GM19035 (cell line): ENCODE measurements at regions not wholly inside any gene's neighbourhood (a gene's known extent, or its start where the extent isn't known, plus 50 kb on each side); places are given as distances from the start of the nearest gene placed in this dataset.

Experiments used
- ATAC-seq: cut with Tn5 transposase; IDR thresholded peaks from one replicate; pipeline ENCODE4 v1.9.1; 2021; ENCODE audit not compliant: unreplicated experiment

DNA sequence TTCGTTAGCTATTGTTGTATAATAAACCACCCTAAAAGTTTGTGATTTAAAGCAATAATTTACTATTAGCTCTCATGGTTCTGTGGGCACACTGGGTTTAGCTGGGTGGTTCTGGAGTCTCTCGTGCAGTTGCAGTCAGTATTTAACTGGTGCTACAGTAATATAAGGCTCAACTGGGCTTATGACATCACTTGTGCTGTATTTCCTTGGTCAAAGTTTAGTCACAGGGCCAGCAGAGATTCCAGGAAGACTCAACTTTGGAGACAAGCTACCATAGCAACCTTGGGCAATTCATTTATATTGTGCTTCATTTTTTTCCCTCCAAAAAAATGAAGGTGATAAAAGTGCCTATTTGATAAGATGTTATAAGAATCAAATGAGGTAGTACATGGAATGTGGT is 204.2 kb upstream of the GUCY1A2 start:
- no peak for ATAC-seq

DNA sequence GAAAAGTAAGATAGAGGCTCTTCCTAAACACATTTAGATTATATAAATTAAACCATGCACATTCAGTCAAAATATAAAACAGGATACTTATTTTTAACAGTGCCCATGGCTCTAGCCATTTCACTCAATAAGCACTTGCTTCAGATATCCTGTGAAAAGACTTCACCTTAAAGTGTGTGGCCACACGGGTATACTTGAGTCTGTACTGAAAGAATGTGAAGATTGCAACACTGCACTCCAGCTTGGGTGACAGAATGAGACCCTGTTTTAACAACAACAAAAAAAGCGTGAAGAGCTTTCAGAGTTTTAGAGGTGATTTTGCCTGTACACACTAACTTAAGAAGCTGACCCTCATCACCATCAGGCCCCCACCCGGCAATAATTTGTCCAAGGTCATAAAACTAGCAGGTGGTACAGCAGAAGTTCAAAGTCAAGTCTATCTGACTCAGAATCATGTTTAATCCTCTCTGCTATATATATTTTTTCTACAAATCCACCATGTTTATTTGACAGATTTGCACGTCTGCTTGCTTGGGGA is 203.5 kb upstream of the GUCY1A2 start:
- no peak for ATAC-seq

DNA sequence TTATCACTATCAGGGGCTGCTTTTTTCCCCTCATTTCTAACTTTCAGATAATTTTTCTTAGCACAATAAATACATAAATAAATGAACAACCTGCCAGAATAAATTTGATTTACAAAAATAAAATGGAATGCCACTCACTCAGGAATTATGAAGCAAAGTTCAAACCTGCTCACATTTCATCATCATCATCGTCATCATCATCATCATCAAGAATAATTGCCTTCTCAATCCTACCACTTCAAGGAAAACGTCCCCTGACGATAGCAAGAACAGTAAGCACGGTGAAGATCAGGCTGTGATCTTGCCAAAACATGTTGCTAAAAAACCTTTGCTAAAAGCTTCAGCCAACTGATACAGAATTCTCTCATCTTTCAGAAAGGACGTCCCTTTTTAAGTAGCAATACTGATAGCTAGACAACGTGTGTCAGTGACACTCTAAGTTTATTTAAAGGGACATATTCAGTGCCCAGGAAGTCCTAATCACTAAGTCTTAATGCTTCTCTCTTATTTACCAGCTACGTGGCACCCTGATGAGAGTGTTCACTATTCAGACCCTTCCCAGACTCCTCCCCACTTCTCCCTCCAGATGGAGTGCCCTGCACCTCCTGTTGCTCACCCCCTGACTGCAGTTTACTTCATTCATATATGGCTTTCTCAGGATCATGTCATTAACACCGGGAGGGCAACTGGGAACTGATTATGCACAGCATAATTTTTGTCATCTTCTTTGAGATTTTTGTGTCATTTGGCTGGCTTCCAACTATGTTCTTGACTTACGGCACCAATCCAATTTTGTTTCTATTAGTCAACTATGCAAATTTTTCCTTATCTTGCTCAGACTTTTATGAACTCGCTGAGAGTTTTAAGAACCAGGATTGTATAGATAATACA is 200.1 kb upstream of the GUCY1A2 start:
- ATAC-seq = no peak

DNA sequence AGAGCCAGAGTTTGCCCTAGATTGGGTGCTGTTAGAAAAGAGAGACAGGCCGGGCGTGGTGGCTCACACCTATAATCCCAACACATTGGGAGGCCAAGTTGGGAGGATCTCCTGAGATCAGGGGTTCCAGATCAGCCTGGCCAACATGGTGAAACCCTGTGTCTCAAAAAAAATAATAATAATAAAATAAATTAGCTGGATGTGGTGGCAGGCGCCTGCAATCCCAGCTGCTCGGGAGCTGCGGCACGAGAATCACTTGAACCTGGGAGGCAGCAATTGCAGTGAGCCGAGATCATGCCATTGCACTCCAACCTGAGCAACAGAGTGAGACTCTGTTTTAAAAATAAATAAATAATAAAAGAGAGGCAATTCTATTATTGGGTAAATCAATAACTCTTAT is 199.2 kb upstream of the GUCY1A2 start:
- ATAC-seq = no peak

DNA sequence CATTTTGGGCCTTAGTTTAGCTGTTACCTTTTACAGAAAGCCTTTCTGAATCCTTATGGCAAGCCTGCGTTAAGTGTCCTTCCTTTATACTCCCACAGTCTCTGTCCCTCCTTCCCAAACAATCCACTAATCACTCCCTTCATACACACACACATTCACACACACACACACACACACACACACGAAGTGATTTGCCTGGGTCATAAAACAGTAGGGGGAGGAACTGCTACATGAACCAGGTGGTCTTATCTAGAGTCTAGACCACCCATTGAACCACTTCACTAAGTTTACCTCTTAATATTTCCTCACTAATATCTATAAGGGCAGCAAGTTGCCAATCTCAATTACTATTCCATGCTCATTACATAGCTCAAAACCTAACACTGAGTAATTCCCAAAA is 196.7 kb upstream of the GUCY1A2 start:
- ATAC-seq = no peak

DNA sequence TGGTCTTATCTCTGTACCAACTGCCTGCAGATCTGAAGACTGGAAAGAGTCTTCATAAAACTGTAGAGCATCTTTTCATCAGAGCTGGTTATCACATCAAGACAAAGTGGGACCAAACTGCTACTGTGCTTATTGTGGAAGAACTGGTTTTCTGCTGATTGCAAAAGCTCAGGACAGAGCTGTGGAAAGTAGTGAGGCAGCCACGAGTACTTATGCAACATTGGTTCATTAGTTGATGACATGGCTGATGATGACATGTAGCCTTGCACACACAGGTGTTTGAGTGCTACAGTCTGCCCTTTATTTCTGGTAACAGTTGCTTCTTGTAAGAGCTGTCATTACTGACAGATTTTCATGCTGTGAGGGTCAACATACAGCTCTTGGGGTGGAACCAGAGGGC is 185.4 kb upstream of the GUCY1A2 start:
- ATAC-seq = no peak

DNA sequence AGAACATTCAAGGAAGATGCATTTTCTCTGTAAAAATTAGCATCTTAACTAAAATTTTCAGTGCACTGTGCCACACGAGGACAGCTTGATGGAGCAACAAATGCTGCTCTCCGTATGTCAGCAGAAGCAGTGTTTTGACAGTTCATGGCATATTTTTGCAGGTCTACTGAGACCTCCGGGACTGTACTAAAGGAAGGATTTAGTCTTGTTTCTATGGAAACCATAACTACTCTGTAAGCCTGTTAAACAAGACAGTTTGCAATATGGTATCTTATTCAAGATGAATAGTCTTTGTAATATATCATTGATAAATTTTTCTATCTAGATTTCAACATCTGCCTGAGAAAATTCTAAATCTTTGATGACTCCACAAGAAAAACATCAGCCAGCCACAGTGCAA is 184.0 kb upstream of the GUCY1A2 start:
- ATAC-seq = no peak

DNA sequence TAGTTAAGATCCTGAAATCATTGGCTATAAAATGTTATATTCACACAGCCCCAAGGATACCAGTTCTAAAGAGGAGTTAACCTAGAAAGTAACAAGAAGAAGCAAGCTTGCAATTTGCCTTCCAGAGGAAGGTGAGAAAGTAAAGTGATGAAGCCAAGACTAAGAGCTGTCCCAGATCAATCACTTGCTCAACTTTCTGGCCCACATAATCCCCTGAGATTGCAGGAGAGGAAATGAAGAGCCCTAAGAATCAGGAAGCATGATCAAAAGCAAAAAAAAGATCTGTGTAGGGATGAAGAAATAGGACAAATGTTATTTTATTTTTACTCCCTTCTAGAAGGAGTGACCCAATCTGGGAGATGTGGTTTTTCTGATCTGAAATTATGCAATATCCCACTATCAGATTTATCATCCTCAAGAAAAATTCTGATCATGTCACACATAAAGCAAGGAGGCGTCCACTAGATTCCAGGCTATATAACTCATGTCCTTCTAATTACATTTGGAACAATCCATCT is 180.3 kb upstream of the GUCY1A2 start:
- ATAC-seq = no peak

DNA sequence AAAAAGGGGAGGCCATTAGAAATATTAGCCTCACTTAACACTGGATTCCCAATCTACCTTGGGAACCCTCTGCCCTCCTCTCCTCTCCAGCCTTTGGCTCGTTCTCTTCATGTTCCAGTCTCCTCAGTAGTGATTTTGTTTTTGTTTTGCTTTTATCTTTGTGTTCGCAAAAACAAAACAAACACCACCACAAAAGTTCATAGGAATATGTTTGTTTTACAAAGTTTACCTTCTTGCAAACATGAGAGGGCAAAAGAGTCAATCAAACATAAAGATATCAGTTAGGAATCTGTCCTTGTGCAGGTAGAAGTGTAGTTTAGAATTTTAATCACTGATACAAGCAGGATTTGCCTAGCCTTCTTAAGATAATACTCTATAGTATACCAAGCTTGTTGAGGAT is 179.7 kb upstream of the GUCY1A2 start:
- no peak for ATAC-seq

DNA sequence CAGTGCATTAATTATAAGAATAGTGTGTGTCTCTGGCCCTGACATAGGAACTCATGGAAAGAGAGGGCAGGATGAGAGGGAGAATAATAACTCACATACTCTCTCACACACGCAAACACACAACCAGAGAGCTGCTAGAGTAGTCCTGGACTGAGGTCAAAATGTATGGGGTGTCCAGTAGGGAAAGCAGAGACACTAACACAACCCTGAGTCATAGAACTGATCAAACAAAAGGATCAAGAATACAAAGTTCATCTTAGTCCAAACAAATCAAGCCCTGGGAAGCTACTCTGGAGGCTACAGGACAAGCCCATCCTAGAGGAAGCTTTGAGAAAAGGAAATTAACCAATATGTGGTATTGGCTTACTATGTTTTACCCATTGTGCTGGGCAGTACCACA is 178.5 kb upstream of the GUCY1A2 start:
- ATAC-seq = no peak

DNA sequence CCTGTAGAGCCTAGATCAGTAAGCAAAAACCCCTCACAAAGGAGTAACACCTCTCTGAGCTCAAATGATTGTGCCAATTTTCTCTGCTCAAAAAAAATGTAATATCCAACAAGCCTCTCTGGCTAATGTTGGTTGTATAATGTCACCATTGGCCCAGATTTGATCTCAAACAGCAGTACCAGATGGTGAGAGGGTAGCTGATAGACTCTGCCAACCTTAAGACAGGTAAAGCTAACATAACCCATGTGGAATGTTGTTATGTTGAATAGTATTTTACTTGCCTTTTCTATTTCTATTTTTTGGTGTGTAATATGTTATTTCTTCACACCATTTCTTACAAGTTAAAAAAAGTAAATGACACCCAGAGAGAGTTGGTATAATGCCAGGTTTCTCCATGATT is 166.7 kb upstream of the GUCY1A2 start:
- no peak for ATAC-seq

DNA sequence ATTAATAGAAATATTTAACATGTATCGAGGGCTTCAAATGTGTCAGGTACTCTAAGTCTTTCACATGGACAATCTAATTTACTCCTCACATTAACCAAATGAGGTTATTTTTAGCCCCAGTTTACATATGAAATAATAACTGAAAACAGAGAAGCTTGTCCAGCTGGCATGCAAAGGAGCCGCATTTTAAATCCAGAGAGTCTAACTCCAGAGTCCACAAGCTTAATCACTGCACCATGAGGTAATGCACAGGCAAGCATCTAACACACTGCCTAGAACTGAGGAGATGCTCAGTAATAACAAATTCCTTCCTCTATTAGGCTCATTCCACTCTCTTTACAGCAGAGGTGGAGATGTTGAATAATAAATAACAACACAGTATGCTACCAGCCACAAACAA is 165.7 kb upstream of the GUCY1A2 start:
- no peak for ATAC-seq

DNA sequence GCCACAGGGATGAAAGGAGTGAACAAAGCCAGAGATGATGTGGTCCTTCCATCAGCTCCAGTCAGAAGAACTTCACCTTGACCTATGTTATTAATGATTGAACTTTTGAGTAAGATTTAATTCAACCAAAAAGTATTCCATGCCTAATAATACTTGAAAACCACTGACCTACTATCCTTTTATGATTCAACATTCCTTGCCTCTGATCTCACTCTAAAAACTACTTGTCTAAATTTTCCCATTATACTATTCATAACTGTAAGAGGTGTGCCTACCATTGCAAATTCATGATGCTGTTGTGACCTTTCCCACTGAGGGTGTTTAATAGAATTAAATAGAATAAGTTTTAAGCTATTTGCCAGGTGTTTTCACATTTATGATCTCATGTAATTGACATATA is 164.7 kb upstream of the GUCY1A2 start:
- ATAC-seq = no peak

DNA sequence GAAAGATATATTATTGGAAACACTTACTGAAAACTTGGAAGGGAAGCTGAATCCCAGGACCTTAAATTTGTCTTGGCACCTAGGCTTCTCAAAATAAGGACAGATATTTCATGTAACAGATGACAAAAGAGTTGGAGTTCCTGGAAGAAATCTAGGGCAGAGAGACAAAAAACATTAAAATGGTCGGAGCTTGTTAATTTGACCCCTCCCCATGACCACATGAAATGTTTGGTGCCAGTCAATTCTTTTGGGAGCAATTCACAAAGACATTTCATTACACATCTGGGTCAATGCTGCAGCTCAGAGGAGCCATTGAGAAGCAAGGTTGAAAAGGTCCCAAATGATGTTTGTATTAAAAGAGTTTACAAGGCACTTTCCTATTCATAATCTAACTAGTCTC is 162.0 kb upstream of the GUCY1A2 start:
- no peak for ATAC-seq

DNA sequence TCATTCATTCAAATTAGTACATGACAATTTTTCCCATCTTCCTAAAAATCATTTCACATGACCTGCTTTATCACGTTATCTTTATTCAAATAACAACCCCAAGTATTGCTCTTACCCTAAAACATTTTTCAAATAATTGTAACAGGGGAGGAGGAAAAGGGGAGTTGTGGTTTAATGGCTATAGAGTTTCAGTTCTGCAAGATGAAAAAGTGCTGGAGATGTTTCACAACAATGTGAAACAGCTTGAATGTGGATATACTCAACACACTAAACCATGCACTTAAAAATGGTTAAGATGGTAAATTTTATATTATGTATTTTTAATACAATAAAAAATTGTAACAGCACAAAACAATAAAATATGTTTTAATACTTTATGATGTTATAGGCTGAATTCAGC is 161.6 kb upstream of the GUCY1A2 start:
- no peak for ATAC-seq

DNA sequence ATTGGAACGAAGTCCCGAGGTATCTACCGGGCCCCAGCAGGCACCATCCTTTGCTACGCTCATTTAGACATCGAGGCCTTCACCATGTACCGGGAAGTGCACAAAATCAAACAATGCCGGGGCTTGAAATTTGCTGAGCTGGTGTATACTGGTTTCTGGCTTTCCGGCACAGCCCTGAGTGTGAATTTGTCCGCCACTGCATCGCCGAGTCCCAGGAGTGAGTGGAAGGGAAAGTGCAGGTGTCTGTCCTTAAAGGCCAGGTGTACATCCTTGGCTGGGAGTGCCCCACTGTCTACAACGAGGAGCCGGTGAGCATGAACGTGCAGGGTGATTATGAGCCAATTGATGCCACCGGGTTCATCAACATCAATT is 158.8 kb upstream of the GUCY1A2 start:
- no peak for ATAC-seq

DNA sequence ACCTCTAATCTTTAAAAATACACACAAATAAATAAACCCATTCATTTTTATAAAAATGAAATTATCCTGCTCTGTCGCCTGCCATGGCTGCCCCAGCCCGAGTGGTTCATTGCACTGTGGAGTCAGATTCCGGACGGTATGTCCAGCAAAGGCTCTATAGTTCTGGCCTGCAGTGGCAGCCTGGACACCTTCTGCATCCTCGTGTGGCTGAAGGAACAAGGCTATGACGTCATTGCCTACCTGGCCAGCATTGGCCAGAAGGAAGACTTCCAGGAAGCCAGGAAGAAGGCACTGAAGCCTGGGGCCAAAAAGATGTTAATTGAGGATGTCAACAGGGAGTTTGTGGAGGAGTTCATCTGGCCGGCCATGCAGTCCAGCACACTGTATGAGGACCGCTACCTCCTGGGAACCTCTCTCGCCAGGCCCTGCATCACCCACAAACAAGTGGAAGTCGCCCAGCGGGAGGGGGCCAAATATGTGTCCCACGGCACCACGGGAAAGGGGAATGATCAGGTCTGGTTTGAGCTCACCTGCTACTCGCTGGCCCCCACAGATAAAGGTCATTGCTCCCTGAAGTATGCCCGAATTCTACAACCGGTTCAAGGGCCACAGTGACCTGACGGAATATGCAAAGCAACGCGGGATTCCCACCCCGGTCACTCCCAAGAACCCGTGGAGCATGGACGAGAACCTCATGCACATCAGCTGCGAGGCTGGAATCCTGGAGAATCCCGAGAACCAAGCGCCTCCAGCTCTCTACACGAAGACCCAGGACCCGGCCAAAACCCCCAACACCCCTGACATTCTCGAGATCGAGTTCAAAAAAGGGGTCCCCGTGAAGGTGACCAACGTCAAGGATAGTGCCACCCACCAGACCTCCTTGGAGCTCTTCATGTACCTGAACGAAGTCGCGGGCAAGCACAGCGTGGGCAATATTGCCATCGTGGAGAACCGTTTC is 158.2 kb upstream of the GUCY1A2 start:
- ATAC-seq = no peak

DNA sequence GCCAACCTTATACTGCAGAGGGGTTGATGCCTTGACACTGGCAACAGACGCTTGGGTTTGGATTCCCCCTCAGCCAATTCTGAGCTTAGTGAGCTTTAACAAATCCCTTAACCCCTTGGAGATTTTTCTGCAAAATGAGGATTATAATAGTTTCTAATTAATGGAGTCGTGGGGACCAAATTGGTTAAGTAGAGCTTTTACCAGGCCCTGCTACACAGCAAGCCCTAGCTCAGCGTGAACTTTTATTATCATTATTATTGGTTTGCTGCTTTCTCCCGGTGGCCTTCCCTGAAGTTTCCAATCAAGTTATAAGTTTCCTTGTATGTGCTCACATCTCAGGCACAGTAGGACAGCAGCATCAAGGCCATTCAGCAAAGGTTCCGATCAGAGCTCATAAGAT is 156.6 kb upstream of the GUCY1A2 start:
- ATAC-seq = no peak

DNA sequence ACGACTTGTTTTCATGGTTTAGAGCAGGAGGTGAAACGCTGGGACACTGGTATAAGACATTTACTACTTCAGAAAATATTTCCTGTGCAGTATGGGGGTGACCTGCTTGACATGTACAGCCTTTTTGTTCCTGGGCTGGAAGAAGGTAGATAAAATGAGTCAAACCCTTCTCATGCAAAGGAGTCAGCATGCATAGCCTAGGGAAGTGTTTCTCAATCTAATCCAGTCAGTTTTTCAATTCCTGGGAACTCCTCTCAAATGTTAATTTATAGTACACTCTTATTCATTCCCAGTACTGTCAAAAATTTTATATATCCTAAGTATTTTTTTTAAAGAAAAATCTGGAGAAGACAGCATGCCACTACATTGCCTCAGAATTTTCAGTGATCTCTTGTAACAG is 154.7 kb upstream of the GUCY1A2 start:
- ATAC-seq = no peak

DNA sequence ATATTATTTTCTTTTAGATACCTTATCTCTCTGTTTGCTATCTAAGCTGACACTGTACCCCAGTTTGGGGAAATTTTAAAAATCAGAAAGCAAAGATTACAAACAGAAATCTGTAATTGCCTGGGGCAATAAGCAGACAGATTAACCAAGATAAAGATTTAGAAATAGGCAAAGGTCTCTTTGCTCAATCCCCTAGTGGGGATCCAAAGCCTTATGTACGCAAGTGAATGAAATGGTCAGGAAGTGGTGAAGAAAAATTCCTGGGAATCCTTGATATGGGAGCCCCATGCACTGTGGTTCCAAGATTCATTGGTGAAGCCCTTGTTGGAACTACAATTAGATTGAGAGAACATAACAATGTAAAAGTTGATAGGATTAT is 139.5 kb upstream of the GUCY1A2 start:
- no peak for ATAC-seq

DNA sequence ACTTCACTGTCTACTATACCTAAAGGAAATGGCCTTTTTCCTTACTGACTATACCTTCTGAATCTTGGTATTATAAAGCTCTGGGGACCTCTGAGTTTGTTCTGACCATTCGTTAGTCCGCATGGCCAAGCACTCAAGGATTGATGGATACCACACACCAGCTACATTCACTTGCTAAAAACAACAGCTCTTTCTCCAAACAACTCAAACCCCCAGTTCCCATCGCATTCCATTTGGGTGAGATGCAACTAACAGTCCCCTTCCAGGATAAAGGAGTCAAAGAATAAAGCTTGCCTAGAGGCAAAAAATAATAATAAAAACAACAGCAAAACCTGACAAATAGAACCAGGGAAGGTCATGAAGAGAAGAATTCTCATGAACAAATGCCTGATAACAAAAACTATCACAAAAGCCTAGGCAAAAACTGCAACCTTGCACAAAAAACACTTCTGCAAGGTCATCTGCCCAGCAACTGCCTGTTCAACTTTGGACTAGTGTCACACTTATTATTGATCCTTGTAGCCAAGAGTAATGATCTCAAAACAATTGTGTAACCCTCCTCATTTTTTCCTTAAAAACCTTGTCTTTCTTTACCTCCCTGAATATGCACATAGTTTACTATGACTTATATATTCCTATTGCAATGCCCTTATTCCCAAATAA is 139.0 kb upstream of the GUCY1A2 start:
- ATAC-seq = no peak
